DOHH2 (cell line): ENCODE measurements at regions not wholly inside any gene's neighbourhood (a gene's known extent, or its start where the extent isn't known, plus 50 kb on each side); places are given as distances from the start of the nearest gene placed in this dataset.

Experiments
- H3F3A ChIP-seq: fragments of 200-600 bp; sonication (generic), shearing (Covaris generic); 2 replicates; pipeline ENCODE4 v1.6.0; 2016; ENCODE audit warnings: antibody characterized with exemption, mild to moderate bottlenecking; ENCODE audit not compliant: control insufficient read depth, insufficient read depth
- H3K27ac ChIP-seq: fragments of 200-600 bp; sonication (generic); 2 replicates; pipeline ENCODE4 v1.5.1; 2014; ENCODE audit warnings: low read depth, mild to moderate bottlenecking, low read length, moderate library complexity
- H3K27me3 ChIP-seq: fragments of 200-600 bp; sonication (generic); 2 replicates; pipeline ENCODE4 v1.6.1; 2014; ENCODE audit warnings: mild to moderate bottlenecking, low read length, mixed read lengths; ENCODE audit not compliant: control insufficient read depth
- H3K36me3 ChIP-seq: fragments of 200-600 bp; sonication (generic); 2 replicates; pipeline ENCODE4 v1.6.1; 2014; ENCODE audit warnings: mild to moderate bottlenecking, low read length, moderate library complexity, mixed read lengths; ENCODE audit not compliant: control insufficient read depth
- H3K4me1 ChIP-seq: fragments of 200-600 bp; sonication (generic); 2 replicates; pipeline ENCODE4 v1.6.1; 2014; ENCODE audit warnings: mild to moderate bottlenecking, low read length, mixed read lengths; ENCODE audit not compliant: control insufficient read depth
- H3K4me2 ChIP-seq: fragments of 200-600 bp; sonication (generic); 2 replicates; pipeline ENCODE4 v1.6.0; 2014; ENCODE audit warnings: mild to moderate bottlenecking, low read length, moderate library complexity
- H3K4me3 ChIP-seq: fragments of 200-600 bp; sonication (generic); 2 replicates; pipeline ENCODE4 v1.5.1; 2014; ENCODE audit warnings: mild to moderate bottlenecking, low read length, mixed read lengths
- H3K79me2 ChIP-seq: fragments of 200-600 bp; sonication (generic); 2 replicates; pipeline ENCODE4 v1.6.1; 2014; ENCODE audit warnings: mild to moderate bottlenecking, low read length, mixed read lengths; ENCODE audit not compliant: control insufficient read depth
- H3K9me2 ChIP-seq: fragments of 200-600 bp; sonication (generic); replicated peaks from 2 replicates; pipeline ENCODE4 v1.6.1; 2014; ENCODE audit warnings: mild to moderate bottlenecking, low read length, mixed read lengths; ENCODE audit not compliant: control insufficient read depth
- H3K9me3 ChIP-seq: fragments of 200-600 bp; sonication (generic); 2 replicates; pipeline ENCODE4 v1.6.1; 2014; ENCODE audit warnings: antibody characterized with exemption, low read length, mixed read lengths; ENCODE audit not compliant: control insufficient read depth, insufficient read depth
- H4K20me1 ChIP-seq: fragments of 200-600 bp; sonication (generic); 2 replicates; pipeline ENCODE4 v1.6.0; 2014; ENCODE audit warnings: low read depth, mild to moderate bottlenecking, antibody characterized with exemption, low read length, moderate library complexity; ENCODE audit not compliant: control insufficient read depth, insufficient read depth
- CTCF ChIP-seq: fragments of 200-600 bp; sonication (generic); IDR thresholded peaks from one replicate; pipeline ENCODE4 v1.5.1; 2014; ENCODE audit warnings: antibody characterized with exemption, mild to moderate bottlenecking, low read depth, low read length; ENCODE audit not compliant: poor library complexity, severe bottlenecking
- EZH2phosphoT487 ChIP-seq: fragments of 200-600 bp; sonication (generic); IDR thresholded peaks from 2 replicates; pipeline ENCODE4 v1.6.1; 2017; ENCODE audit warnings: borderline replicate concordance, mild to moderate bottlenecking, antibody characterized with exemption, low read length, moderate library complexity, mixed read lengths

DNA sequence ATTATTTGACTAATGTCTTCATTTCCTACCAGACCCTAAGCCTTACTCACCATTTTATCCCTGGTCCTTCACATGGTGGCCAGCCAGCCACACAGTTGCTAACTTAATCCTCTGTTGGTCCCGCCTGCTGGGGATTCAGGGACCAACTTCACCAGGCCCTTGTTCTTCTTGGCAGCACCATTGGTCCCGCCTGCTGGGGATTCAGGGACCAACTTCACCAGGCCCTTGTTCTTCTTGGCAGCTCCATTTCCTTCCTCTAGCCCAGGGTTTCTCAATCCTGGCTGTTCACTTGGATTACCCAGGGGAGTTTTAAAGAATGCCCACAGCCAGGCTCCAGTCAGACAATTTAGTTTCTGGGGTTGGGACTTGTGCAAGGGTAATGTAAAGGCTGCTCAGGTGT, 233.1 kb upstream of the CSF3R start:
- H3K4me2 ChIP-seq = no peak overlapping the region
- no peaks in the 10 kb centered on the region for H3K9me2 ChIP-seq
- no peaks in the 10 kb centered on the region for H3K9me3 ChIP-seq
- no peaks in the 10 kb centered on the region for H4K20me1 ChIP-seq
- no peak overlapping the region for H3K27ac ChIP-seq
- H3K79me2 ChIP-seq = no peaks in the 10 kb centered on the region
- H3F3A ChIP-seq = no peaks in the 10 kb centered on the region
- no peaks in the 10 kb centered on the region for H3K36me3 ChIP-seq
- no peak for TF ChIP-seq CTCF
- TF ChIP-seq EZH2phosphoT487 = no peak
- H3K4me1 ChIP-seq = no peaks in the 10 kb centered on the region
- no peak overlapping the region for H3K4me3 ChIP-seq
- H3K27me3 ChIP-seq = peaks cover 10% of the 10 kb centered on the region

DNA sequence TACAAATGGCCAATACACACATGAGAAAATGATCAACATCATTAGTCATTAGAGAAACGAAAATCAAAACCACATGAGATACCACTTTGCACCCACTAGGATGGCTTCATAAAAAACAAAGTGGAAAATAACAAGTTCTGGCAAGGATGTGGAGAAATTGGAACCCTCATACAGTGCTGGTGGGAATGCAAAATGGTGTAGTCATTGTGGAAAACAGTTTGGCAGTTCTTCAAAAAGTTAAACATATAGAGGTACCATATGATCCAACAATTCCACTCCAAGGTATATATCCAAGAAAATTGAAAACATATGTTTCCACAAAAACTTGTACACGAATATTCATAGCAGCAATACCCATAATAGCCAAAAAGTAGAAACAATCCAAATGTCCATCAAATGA, 231.6 kb upstream of the CSF3R start:
- Histone ChIP-seq H3K4me2 (no peak overlapping the region), H3K79me2 (no peaks in the 10 kb centered on the region), H3K36me3 (no peaks in the 10 kb centered on the region), H4K20me1 (no peaks in the 10 kb centered on the region), H3K4me3 (no peak overlapping the region), H3K9me2 (no peaks in the 10 kb centered on the region), H3K27ac (no peak overlapping the region), H3K27me3 (peaks cover 10% of the 10 kb centered on the region), H3K9me3 (no peaks in the 10 kb centered on the region), H3F3A (no peaks in the 10 kb centered on the region), H3K4me1 (no peaks in the 10 kb centered on the region)
- TF ChIP-seq EZH2phosphoT487 = no peak
- TF ChIP-seq CTCF = no peak

GRCh38 chr1:36711480-36711879, 228.8 kb upstream of the CSF3R start:
- H3K27me3 ChIP-seq = peaks cover 10% of the 10 kb centered on the region
- TF ChIP-seq EZH2phosphoT487 = no peak
- TF ChIP-seq CTCF = no peak

DNA sequence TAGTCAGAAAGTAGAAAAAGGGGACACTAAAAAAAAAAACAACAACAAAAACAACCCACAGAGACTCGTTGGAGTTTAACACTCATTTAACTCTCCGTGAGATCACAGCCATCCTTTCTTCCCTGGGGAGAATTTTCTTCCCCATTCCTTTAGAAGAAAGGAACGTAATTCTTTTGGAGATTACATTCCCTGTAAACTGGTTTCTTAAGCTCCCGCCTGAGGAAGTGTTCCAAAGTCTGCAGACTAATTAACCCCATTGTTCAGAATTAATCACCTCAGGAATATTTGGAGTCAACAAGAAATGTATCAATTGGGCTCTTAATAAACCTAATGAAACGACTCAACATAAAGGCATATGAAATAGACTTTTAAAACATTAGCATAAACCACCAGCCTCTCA, 228.2 kb upstream of the CSF3R start:
- H3K4me3 ChIP-seq = no peak overlapping the region
- TF ChIP-seq EZH2phosphoT487 (no peak), CTCF (no peak)
- no peaks in the 10 kb centered on the region for H3K36me3 ChIP-seq
- no peaks in the 10 kb centered on the region for H3K9me3 ChIP-seq
- no peaks in the 10 kb centered on the region for H3K4me1 ChIP-seq
- H3F3A ChIP-seq = no peaks in the 10 kb centered on the region
- peaks cover 12% of the 10 kb centered on the region for H3K27me3 ChIP-seq
- H3K4me2 ChIP-seq = no peak overlapping the region
- H3K27ac ChIP-seq = no peak overlapping the region
- no peaks in the 10 kb centered on the region for H4K20me1 ChIP-seq
- no peaks in the 10 kb centered on the region for H3K79me2 ChIP-seq
- H3K9me2 ChIP-seq = no peaks in the 10 kb centered on the region

More at GRCh38 chr1:36711480-36711879, 228.8 kb upstream of the CSF3R start:
- Histone ChIP-seq H3K27ac (no peak overlapping the region), H3K79me2 (no peaks in the 10 kb centered on the region), H3K9me3 (no peaks in the 10 kb centered on the region), H3K4me3 (no peak overlapping the region), H3K4me2 (no peak overlapping the region), H3K36me3 (no peaks in the 10 kb centered on the region), H4K20me1 (no peaks in the 10 kb centered on the region), H3K4me1 (no peaks in the 10 kb centered on the region), H3K9me2 (no peaks in the 10 kb centered on the region), H3F3A (no peaks in the 10 kb centered on the region)
